PC-9 (cell line): ENCODE measurements at regions not wholly inside any gene's neighbourhood (a gene's known extent, or its start where the extent isn't known, plus 50 kb on each side); places are given as distances from the start of the nearest gene placed in this dataset.
"Not testable (repeated sequence)": the region's sequence is repeated elsewhere in the genome, so short reads cannot be mapped to it uniquely, and the experiment has no call there.

Experiments
- BruUV-seq: library from RNA; stranded (reverse); fragments of 400-500 nt; replicated peaks from 2 replicates; lab custom pipeline; 2021; lab: Mats Ljungman, UMichigan
- CTCF ChIA-PET: fragments of 300-600 bp; sonication (Branson Sonifier 250); formaldehyde crosslinking; loops from one replicate; lab custom pipeline; 2022; ENCODE audit warnings: antibody characterized with exemption; lab: Charles Lee
- POLR2A ChIA-PET: fragments of 300-600 bp; sonication (Branson Sonifier 250); formaldehyde crosslinking; loops from one replicate; lab custom pipeline; 2022; ENCODE audit warnings: antibody characterized with exemption; ENCODE audit not compliant: unreplicated experiment; lab: Charles Lee
- DNase-seq, 2 experiments: peaks; one replicate each; pipeline versions ENCODE4 v3.0.0 to v3.0.0-alpha.2; 2015 to 2022; ENCODE audit warnings: mixed read lengths in 1 of 2
- H2AFZ ChIP-seq: fragments of 200-600 bp; sonication (generic); 2 replicates; pipeline ENCODE4 v1.8.1; 2017; ENCODE audit warnings: antibody characterized with exemption
- H3F3A ChIP-seq: fragments of 200-600 bp; sonication (generic); 2 replicates; pipeline ENCODE4 v1.8.1; 2017; ENCODE audit warnings: antibody characterized with exemption, mild to moderate bottlenecking, low read depth; ENCODE audit not compliant: insufficient read depth
- H3K27ac ChIP-seq: fragments of 200-600 bp; sonication (generic); 2 replicates; pipeline ENCODE4 v1.6.1; 2016; ENCODE audit warnings: mixed run types
- H3K27me3 ChIP-seq: fragments of 200-600 bp; sonication (generic); 2 replicates; pipeline ENCODE4 v1.6.1; 2016; ENCODE audit warnings: low read depth, mixed run types; ENCODE audit not compliant: insufficient read depth
- H3K36me3 ChIP-seq: fragments of 200-600 bp; sonication (generic); 2 replicates; pipeline ENCODE4 v1.6.1; 2016; ENCODE audit warnings: low read depth, mixed run types
- H3K4me1 ChIP-seq: fragments of 200-600 bp; sonication (generic); replicated peaks from 2 replicates; pipeline ENCODE4 v1.6.1; 2016; ENCODE audit warnings: mixed run types; ENCODE audit not compliant: insufficient read depth
- H3K4me2 ChIP-seq: fragments of 200-600 bp; sonication (generic); 2 replicates; pipeline ENCODE4 v1.6.1; 2017; ENCODE audit warnings: mixed run types
- H3K4me3 ChIP-seq: fragments of 200-600 bp; sonication (generic); 2 replicates; pipeline ENCODE4 v1.6.1; 2016; ENCODE audit warnings: mixed run types
- H3K79me2 ChIP-seq: fragments of 200-600 bp; sonication (generic); 2 replicates; pipeline ENCODE4 v1.6.1; 2017; ENCODE audit warnings: low read depth, mixed run types
- H3K9me2 ChIP-seq: fragments of 200-600 bp; sonication (generic); 2 replicates; pipeline ENCODE4 v1.8.1; 2017; ENCODE audit warnings: mild to moderate bottlenecking; ENCODE audit not compliant: insufficient read depth
- H3K9me3 ChIP-seq: fragments of 200-600 bp; sonication (generic); 2 replicates; pipeline ENCODE4 v1.8.1; 2016; ENCODE audit warnings: low read depth; ENCODE audit not compliant: insufficient read depth
- H4K20me1 ChIP-seq: fragments of 200-600 bp; sonication (generic); 2 replicates; pipeline ENCODE4 v1.8.1; 2017; ENCODE audit not compliant: insufficient read depth
- EZH2 ChIP-seq: fragments of 200-600 bp; sonication (generic); IDR thresholded peaks from 2 replicates; pipeline ENCODE4 v1.8.0; 2017; ENCODE audit warnings: antibody characterized with exemption, low read depth
- intact Hi-C: fragments of 100-400 bp; cut with micrococcal nuclease; formaldehyde crosslinking; loops from one replicate; pipeline ENCODE4 v1.10.0; 2022; ENCODE audit not compliant: unreplicated experiment
- TF ChIP-seq, protein P1 (sequence below): fragments of 200-600 bp; sonication (generic); conservative IDR thresholded peaks from 2 replicates; pipeline ENCODE4 v1.6.1; 2017; ENCODE audit warnings: mixed run types, antibody characterized with exemption, mild to moderate bottlenecking, moderate library complexity

DNA sequence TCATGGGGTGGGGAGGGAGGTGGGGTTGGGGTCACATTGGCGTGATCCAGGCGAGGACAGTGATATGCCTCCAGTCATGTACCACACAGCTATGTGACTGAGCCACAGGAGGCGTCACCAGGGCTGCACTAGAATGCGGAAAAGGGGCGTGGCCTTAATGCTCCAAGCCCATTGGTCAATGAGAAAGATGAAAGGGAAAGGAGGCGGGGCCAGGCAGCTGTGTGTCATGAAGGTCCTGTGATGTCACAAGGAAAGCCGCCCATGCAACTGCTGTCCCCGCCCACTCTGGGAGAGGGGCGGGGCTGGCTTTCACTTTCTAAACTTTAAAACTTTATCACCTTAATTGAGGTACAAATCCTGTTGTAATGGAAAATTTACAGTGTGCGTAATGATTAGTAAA lies 89.4 kb upstream of the ADCY2 start:
- H3K36me3 ChIP-seq, H4K20me1 ChIP-seq, CTCF ChIA-PET, H3K4me3 ChIP-seq, H3F3A ChIP-seq, H3K4me2 ChIP-seq, H3K9me3 ChIP-seq, H3K4me1 ChIP-seq, DNase-seq, H3K79me2 ChIP-seq, H3K9me2 ChIP-seq, POLR2A ChIA-PET, BruUV-seq, H2AFZ ChIP-seq, H3K27ac ChIP-seq, intact Hi-C loops: not testable (repeated sequence)
- H3K27me3 ChIP-seq = peaks cover 23% of the 10 kb centered on the region

DNA sequence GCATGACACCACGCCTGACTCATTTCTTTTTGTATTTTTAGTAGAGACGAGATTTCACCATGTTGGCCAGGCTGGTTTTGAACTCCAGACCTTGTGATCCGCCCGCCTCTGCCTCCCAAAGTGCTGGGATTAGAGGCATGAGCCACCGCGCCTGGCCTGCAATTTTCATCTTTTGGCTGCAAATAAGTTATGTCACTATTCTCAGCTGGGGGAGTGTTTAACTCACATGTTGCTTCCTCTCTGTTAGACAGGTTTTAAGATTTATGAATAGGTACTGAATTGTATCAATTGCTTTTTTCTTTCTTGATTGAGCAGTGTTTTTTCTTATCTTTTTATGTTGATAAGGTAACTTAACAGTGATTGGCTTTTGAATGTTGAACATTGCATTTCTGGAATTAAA lies 88.2 kb upstream of the ADCY2 start:
- BruUV-seq, intact Hi-C loops, DNase-seq: not testable (repeated sequence)

GRCh38 chr5:7309715-7310114 lies 86.2 kb upstream of the ADCY2 start:
- H3K4me1 ChIP-seq, H3K4me2 ChIP-seq, H2AFZ ChIP-seq, CTCF ChIA-PET, H3K9me2 ChIP-seq, POLR2A ChIA-PET, H3K4me3 ChIP-seq, intact Hi-C loops, BruUV-seq, H3K27me3 ChIP-seq, DNase-seq, H3K9me3 ChIP-seq, H3K27ac ChIP-seq, H4K20me1 ChIP-seq, H3F3A ChIP-seq, H3K36me3 ChIP-seq, H3K79me2 ChIP-seq: not testable (repeated sequence)

More for the DNA sequence above, 88.2 kb upstream of the ADCY2 start:
- H3K9me2 ChIP-seq, H3K9me3 ChIP-seq, CTCF ChIA-PET, H4K20me1 ChIP-seq, H3K27ac ChIP-seq, H3K4me3 ChIP-seq, H3K79me2 ChIP-seq, H3F3A ChIP-seq, H3K36me3 ChIP-seq, H3K4me1 ChIP-seq, H2AFZ ChIP-seq, POLR2A ChIA-PET, H3K4me2 ChIP-seq: not testable (repeated sequence)
- H3K27me3 ChIP-seq = peaks cover 16% of the 10 kb centered on the region

DNA sequence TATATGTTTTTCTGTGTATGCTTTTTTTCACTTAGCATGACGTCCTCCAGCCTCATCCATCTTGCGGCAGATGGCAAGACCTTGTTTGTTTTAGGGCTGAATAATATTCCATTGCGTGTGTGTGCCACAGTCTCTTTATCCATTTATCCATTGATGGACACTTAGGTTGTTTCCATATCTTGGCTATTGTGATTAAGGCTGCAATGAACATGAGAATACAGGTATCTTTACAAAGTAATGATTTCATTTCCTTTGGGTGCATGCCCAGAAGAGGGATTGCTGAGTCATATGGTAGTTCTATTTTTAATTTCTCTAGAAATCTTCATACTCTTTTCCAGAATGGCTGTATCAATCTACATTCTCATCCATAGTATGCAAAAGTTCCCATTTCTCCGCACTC lies 85.3 kb upstream of the ADCY2 start:
- H3K79me2 ChIP-seq, H3K9me3 ChIP-seq, H3K4me2 ChIP-seq, H2AFZ ChIP-seq, H4K20me1 ChIP-seq, POLR2A ChIA-PET, DNase-seq, CTCF ChIA-PET, intact Hi-C loops, H3K27ac ChIP-seq, H3F3A ChIP-seq, H3K9me2 ChIP-seq, H3K27me3 ChIP-seq, BruUV-seq, H3K4me1 ChIP-seq, H3K36me3 ChIP-seq, H3K4me3 ChIP-seq: not testable (repeated sequence)

- no peaks in the 10 kb centered on the region for H4K20me1 ChIP-seq
- H3K9me3 ChIP-seq = no peaks in the 10 kb centered on the region
Measured at GRCh38 chr5:7315118-7315517, 80.8 kb upstream of the ADCY2 start.

More at GRCh38 chr5:7315118-7315517, 80.8 kb upstream of the ADCY2 start:
- H3K4me1 ChIP-seq = no peaks in the 10 kb centered on the region
- no peak overlapping the region for H3K4me2 ChIP-seq
- no peaks in the 10 kb centered on the region for H3K9me2 ChIP-seq
- intact Hi-C loops = no loop called here
- no peaks in the 10 kb centered on the region; the same call in 1 of the 2 replicates for H3K27me3 ChIP-seq
- H3K27ac ChIP-seq = no peak overlapping the region
- no TSS peak for BruUV-seq
- H3K36me3 ChIP-seq = no peaks in the 10 kb centered on the region
- no peaks in the 10 kb centered on the region for H3K79me2 ChIP-seq
- no peaks in the 10 kb centered on the region for H3F3A ChIP-seq
- H3K4me3 ChIP-seq = no peak overlapping the region
- DNase-seq = no peak
- ChIA-PET CTCF (no interaction called here), POLR2A (no interaction called here)
- TF ChIP-seq, protein P1, sequence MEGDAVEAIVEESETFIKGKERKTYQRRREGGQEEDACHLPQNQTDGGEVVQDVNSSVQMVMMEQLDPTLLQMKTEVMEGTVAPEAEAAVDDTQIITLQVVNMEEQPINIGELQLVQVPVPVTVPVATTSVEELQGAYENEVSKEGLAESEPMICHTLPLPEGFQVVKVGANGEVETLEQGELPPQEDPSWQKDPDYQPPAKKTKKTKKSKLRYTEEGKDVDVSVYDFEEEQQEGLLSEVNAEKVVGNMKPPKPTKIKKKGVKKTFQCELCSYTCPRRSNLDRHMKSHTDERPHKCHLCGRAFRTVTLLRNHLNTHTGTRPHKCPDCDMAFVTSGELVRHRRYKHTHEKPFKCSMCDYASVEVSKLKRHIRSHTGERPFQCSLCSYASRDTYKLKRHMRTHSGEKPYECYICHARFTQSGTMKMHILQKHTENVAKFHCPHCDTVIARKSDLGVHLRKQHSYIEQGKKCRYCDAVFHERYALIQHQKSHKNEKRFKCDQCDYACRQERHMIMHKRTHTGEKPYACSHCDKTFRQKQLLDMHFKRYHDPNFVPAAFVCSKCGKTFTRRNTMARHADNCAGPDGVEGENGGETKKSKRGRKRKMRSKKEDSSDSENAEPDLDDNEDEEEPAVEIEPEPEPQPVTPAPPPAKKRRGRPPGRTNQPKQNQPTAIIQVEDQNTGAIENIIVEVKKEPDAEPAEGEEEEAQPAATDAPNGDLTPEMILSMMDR = no peak
- no peak for TF ChIP-seq EZH2
- no peak overlapping the region for H2AFZ ChIP-seq
